COLO668 (cell line): ENCODE measurements at regions not wholly inside any gene's neighbourhood (a gene's known extent, or its start where the extent isn't known, plus 50 kb on each side); places are given as distances from the start of the nearest gene placed in this dataset.

Experiments
- DNase-seq: peaks from one replicate; lab custom pipeline; 2025; ENCODE audit not compliant: unreplicated experiment; lab: John Stamatoyannopoulos, UW

DNA sequence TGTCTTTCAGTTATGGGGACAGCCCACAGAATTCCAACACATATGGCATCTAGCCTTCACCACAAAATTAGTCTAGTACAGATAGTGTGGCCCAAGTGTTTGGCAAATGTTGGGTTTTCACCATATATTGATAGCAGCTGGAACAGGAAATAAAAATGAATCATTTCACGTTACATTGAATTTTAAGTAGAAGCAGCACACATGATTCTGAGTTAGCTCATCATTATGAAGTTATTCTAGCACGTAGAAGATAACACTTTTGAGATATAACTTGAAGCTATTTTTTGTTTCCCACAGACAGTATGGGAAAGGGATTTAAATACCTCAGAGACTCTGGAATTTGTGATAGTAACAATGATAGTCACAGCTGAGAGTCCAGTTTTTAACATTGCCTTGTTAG is 118.7 kb downstream of the FAT4 start:
- no peak for DNase-seq

DNA sequence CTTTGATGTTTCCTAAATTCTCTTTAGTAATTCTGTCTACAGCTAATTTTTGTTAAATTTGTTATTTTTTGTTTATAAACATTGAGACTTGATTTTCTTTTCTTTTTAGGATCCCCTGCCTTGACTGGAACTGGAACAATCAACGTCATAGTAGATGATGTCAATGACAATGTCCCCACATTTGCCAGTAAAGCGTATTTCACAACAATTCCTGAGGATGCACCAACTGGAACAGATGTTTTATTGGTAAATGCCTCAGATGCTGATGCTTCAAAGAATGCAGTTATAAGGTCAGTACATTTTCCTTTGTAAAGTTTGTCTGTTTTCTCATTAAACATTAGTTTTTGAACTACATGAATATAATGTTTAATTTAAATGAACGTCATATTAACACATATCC is 119.4 kb downstream of the FAT4 start:
- DNase-seq, result no peak

DNA sequence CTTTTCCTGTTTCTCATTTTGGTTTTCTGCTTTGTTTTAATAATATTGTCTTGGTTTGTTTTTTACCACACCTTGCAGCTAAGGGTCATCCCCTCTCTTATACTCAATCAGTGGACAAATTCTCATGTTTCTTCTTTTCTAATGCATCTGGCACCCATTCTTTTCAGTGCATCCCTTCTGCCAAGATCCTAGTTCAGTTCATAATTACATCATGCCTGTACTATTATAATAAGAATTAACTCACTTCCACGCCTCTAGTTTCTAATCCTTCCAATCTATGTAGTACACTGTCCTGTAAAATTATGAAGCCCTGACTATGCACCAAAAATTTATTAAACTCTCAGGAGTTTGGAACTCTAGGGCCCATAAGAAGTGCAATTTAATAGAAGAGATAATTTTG is 126.1 kb downstream of the FAT4 start:
- DNase-seq, result no peak

DNA sequence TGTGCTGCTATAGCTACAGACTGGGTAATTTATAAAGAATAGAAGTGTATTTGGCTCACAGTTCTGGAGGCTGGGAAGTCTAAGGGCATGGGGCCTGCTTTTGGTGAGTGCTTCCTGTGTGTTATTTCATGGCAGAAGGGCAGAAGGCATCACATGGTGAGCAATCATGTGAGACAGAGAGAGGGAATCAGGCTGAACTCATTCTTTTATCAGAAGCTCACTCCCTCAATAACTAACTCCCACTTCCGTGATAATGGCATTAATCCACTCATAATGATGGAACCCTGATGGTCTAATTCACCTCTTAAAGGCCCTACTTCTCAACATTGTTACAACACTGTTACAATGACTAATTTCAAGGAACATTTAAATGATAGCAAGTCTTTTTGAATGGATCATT is 129.4 kb downstream of the FAT4 start:
- DNase-seq, result no peak

DNA sequence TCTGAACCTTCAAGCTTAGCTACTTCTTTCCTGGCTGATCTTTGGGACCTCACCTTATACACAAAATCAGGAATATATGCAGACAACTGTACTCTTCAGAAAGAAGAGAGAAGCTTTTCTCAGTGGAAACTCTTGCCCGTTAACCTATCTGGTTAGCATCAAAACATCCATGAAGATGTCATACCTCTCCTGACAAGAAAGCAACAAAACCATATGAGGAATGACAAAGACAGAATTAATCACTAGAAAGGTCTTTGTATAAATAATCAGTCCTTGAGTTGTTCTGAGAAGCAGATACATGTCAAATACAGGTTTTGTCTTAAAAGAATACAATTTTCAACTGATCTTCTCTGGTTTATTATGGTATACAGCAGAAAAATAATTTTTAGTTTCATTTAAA is 130.8 kb downstream of the FAT4 start:
- DNase-seq, result no peak

DNA sequence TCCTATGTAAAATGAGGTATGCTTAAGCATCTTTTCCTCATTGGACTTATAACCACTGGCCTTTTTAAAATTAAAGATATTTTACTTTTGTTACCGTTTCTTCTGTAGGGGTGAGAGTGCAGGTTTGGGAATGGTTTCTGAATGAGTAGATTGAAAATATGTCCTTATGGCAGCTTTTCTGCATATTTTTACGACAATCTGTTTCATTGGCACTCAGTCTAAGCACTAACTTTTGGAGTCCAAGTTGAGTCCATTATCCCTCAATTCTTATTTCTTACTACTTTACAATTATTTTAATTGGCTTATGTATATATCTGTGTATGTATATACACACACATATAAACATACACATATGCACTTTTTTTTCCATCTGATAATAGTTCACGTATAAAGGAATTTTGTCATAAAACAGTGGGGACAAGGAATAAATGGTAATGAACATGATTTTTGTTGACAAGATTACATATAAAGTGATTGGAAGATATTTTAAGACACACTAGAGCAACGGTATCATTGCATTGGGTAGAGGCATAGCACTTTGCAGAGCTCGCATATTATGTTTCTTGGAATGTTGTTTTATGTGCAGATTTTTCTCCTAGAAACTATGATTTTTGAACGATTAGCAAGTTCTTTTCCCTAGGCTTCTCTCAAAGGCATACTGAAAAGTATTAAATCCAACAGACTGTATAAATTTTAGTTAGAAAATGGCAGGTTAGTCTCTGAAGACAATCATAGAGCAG is 133.0 kb downstream of the FAT4 start:
- DNase-seq, result no peak

DNA sequence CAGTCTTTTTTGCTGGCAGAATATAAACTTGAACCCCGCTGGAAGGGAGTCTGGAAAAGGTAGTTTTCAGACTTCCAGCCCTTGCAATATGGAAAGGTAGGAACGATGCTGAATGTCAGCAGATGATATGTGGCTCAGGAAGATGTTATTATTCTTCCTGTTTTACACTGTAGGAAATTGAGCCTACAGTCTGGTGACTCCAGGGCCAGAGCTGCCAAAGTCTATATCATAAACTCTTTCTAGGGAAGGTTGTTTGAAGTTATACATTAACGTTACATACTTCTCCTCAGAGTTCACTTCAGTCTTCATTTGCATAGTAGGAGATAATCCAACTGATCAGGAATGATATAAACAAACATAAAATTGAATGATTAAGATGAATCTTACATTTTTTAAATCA is 141.3 kb downstream of the FAT4 start:
- no peak for DNase-seq

DNA sequence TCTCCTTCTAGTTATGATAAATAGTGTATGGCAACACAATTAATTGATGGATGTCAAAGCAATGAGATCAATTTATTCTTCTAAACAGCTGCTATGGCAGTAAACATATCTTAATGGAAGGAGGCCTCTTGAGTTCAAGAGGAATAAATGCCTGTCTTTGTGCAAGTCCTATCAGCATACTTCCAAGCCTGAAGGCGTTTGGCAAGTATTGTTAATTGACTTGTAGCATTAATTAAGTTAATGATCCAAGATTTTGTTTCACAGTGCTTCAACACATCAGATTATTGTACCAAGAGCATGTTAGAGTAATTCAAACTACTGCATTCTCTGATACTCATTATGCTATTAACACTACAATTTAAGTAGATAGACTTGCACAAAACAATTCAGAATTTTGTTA is 144.8 kb downstream of the FAT4 start:
- no peak for DNase-seq

DNA sequence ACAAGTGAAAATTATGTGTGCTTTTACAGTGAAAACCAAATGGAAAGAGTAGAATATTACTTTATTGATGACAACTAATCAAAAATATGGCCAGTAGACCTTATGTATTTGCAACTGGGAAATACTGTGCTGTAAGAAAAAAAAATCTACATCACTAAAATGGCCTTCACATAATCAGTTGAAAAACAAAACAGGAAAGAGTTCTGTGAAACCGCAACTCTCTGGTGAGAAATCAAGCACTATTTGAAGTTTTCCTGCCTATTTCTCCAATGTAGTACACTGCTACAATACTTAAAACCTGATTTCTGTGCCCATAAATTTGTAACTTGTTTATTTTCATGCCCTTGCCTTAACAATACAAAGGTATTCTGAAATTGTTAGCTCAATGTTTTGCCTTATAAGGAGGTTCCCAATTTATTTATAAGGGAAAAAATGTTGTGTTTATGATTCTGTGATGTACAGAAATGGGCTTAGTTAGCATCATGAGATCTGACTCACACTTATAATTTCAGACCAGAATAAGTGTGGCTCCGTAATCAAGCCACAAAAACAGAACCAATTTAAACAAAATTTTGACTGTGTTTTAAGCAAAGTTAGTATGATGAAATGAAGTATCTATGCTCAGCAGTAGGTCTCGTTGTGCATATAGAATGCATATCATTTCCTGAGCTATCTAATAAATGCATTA is 147.1 kb downstream of the FAT4 start:
- no peak for DNase-seq

DNA sequence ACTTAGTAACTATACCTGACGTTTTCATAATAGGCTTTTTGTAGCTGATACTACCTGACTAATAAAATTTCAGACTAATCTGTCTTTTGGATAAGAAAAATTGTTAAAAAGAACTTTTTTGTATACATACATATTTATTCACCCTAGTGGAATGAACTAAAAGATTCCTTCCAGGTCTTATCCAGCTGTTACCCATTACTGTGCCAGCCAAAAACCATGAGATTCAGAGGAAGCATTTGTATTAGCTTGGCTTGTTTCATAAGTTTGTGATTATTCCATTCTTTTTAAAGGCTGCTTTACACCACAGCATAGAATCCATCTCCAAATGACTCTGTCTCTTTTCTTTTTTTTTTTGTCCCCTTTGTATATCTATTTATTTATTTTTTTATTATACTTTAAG is 149.4 kb downstream of the FAT4 start:
- no peak for DNase-seq

DNA sequence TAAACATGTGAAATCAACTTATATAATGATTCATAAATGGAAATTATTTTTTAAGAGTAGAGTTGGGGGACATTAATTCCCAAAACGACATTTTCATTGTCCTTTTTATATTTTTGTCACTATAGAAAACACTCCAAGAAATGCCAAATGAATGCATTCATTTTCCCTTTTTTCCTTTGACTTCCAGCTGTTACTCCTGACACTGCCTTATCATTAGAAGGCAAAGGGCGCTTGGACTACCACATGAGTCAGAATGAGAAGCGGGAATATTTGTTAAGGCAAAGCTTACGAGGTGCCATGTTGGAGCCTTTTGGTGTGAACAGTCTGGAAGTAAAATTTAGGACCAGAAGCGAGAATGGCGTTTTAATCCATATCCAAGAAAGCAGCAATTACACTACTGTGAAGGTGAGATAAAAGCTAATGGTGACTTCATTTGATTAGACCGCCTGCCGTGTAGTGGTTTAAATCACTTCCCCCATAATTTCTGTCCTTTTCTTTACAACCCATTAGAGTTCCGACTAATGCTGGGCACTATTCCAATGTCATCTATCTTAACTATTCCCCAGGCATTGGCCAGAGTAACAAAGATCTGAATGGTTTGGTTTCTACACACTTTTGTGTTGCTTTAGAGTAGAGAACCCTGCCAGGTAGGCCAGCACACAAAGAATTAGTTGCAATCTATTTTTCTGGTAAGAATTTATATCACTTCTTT is 166.7 kb downstream of the FAT4 start:
- DNase-seq, result no peak

DNA sequence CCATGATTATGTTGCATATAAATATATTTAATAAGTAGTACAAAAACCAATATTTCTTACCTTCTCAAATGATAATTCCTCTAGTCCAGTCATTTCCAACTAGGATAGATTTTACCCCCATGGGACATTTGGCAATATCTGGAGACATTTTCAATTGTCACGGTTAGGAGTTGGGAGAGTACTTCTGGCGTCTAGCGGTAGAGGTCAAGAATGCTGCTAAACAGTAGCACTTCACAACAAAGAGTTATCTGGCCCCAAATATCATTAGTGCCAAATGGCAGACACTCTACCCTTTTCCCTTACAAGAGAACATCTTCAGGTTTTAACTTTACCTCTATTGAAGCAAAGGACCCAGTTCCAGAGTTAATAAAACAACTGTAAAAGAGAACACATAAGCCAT is 168.1 kb downstream of the FAT4 start:
- DNase-seq, result no peak

DNA sequence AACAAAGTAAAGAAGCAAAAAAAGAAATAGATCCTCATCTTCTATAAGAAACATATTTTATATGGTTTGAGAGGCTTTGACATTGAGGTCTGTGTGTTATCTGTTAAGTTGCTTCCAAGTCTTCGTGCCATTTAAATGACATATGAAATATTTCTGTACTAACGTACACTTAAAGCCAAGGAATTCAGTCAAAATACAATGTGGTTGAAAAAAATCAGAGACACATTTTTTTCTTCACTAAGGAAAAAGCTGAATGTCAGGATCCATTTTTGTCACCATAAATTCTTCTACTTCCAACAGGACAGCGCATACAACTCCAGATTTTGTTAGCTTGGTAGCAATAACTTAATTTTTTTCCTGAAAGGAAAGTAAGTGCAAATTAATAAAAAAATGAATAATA is 168.5 kb downstream of the FAT4 start:
- no peak for DNase-seq

DNA sequence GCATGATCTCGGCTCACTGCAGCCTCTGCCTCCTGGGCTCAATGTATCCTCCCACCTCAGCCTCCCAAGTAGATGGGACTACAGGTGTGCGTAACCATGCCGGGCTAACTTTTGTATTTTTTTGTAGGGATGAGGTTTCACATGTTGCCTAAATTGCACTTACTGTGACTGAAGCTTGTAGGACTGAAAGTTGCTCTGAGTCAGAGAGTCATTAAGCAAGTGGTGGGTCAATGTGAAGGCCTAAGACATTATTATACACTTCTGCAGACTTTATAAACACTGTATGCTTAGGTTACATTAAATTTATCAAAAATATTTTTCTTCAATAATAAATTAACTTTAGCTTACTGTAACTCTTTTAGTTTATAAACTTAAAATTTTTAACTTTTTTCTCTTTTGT is 170.2 kb downstream of the FAT4 start:
- no peak for DNase-seq

DNA sequence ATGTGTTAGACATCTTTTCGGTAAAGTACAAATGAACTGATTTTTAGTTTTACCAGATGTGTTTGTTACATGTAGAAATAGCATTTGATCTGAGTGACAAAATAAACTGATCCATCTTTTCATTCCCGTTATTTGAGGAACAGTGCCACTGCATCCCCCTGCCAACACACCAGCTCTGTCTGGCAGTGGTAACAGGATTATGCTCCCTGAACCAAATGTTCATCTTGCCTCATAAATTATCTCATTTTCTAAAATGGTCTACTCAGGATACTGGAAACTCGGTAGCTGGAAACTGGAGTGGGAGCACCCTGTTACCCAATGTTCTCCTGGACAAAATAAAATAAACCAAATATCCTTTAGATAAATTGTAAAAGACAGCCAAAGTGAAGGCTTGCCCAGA is 171.6 kb downstream of the FAT4 start:
- no peak for DNase-seq

DNA sequence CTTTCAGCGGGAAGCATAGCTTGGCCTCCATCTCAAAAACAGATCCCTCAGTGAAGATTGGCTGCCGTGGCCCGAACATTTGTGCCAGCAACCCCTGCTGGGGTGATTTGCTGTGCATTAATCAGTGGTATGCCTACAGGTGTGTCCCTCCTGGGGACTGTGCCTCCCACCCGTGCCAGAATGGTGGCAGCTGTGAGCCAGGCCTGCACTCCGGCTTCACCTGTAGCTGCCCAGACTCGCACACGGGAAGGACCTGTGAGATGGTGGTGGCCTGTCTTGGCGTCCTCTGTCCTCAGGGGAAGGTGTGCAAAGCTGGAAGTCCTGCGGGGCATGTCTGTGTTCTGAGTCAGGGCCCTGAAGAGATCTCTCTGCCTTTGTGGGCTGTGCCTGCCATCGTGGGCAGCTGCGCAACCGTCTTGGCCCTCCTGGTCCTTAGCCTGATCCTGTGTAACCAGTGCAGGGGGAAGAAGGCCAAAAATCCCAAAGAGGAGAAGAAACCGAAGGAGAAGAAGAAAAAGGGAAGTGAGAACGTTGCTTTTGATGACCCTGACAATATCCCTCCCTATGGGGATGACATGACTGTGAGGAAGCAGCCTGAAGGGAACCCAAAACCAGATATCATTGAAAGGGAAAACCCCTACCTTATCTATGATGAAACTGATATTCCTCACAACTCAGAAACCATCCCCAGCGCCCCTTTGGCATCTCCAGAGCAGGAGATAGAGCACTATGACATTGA is 175.4 kb downstream of the FAT4 start:
- no peak for DNase-seq

DNA sequence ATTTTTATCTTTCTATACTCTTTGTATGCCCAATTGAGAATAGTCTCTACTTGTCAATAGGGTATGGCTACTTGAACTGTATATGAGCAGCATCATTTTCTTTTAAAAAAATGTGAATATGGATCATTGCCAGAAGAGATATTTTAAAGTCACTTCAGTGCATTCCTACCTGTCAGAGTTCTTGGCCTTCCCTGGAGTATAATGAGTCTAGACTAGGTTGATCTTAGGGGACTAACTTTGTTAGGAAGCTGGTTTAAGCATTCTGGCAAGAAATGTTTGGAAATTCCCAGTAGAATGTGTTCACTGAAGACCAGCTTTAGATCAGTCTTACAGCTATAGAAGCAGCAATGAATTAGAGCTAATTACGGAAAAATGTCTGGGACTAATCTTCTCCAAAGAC is 178.2 kb downstream of the FAT4 start:
- DNase-seq, result no peak

DNA sequence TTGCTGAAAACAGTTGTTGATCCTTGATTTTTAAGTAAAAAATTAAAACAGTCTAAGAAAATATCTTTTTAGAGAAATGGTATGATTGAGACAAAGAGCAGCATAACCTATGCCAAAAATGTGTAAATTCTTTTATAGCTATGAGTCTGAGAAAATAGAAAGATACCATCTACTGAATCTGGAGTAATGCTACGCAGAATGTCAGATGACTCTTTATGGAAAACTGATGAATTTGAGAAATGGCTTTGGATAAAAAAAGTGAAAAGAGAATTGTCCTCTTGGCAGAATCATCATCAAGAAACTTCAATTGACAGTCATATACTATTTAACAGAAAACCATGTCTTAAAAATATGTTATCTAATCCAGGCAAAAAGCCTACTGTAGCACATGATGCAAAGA is 183.1 kb downstream of the FAT4 start:
- DNase-seq, result no peak

DNA sequence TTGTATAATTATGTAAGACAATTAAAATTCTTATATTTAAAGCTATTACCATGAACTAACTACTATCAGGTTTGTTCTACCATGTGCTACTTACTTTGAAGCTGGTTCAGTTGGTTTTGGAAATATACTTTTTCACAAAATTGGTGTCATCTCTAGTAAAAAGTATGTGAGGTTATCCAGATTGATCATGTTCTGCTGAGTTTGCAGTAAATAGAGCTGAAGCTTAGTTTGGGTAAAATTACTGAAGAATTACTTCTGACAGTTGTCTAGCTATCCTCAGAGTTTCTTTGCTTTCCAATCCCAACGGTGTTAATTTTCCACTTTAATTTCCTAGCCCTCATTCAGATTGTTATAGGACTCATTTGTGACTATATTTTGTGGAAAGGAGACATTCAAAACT is 184.2 kb downstream of the FAT4 start:
- DNase-seq, result no peak

DNA sequence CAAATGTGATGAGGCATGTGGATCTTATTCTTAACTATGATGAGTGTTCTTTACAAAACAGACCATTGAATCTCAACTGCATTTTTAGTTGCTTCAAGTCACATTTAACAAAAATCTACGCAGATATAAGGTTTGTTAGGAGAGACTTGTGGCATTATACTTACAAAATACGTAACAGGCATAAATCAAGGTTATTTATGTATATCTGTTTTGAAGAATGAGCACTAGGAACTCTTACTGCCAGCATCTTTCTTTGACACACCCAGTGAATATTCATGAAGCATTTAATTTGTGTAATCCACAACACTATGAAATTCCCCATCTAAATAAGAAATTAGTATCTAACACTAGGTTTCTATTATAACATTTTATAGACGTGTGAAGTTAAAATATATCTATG is 186.3 kb downstream of the FAT4 start:
- no peak for DNase-seq

DNA sequence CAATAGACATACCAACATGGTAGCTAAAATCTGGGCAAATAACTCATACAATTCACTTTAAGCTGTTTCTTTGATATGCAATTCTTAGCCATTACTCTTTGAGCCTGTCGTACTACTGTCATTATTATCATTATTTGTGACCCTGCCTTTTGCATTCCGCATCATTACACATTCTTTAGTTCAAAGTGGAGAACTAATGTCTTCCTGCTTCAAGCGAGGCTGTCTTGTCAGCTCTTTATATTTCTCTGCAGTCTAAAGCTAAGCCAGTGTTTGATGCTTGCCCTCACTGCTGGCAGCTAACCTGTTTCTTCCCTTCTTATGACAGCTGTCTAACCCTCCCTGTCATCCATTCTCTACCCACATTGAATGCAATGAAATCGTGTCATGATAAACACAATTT is 186.8 kb downstream of the FAT4 start:
- DNase-seq, result no peak

DNA sequence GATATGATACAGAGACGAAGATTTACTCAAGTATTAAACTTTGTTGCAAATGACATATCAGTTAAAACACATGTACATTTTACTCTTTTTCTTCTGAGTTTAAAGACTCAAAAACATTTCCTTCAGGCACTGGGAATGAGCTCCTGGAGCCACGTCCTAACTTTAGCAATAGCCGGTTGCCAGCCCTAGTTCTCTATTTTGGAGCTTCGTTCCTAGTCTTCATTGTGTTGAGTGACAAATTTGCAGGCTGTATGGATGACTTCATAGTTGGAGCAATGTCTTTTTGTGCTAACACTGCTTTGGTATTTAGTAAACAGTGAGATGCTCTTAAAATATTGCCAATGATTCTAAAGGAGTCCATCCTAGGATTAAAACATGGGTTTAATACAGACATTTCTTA is 190.9 kb downstream of the FAT4 start:
- no peak for DNase-seq
